22Rv1 (cell line): ENCODE measurements at regions not wholly inside any gene's neighbourhood (a gene's known extent, or its start where the extent isn't known, plus 50 kb on each side); places are given as distances from the start of the nearest gene placed in this dataset.
A peak's percentile ranks its signal among the peaks of the same experiment; 100 is the strongest.

Experiments used
- H3K27ac ChIP-seq: fragments of 450-650 bp; 2 replicates; pipeline ENCODE4 v1.5.1; 2017
- ZFX ChIP-seq: fragments of 450-650 bp; IDR thresholded peaks from 2 replicates; pipeline ENCODE4 v1.6.1; 2017; ENCODE audit warnings: antibody characterized with exemption, borderline replicate concordance
- TF ChIP-seq, protein P1 (sequence below): fragments of 450-650 bp; IDR thresholded peaks from 2 replicates; pipeline ENCODE4 v1.5.1; 2017; ENCODE audit warnings: mild to moderate bottlenecking

DNA sequence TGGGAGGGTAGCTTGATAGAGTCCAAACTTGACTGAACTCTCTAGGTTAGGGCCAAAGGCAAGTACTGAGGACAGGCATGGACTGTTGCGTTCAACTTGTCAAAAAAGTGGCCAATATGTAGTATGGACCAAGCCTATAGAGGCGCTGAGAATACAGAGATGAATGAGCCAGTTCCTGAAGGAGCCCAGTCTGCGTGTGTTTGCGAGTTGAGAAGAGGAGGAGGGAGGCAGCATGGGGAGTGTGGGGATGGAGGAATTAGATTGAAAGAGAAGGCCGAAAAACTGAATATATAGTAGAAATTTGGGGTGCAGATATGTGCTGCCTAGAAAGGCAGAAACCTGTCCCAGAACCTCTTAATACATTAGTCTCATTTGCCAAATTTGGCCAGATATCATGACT, 412.4 kb downstream of the PCNX1 start:
- TF ChIP-seq ZFX, result no peak
- TF ChIP-seq, protein P1, sequence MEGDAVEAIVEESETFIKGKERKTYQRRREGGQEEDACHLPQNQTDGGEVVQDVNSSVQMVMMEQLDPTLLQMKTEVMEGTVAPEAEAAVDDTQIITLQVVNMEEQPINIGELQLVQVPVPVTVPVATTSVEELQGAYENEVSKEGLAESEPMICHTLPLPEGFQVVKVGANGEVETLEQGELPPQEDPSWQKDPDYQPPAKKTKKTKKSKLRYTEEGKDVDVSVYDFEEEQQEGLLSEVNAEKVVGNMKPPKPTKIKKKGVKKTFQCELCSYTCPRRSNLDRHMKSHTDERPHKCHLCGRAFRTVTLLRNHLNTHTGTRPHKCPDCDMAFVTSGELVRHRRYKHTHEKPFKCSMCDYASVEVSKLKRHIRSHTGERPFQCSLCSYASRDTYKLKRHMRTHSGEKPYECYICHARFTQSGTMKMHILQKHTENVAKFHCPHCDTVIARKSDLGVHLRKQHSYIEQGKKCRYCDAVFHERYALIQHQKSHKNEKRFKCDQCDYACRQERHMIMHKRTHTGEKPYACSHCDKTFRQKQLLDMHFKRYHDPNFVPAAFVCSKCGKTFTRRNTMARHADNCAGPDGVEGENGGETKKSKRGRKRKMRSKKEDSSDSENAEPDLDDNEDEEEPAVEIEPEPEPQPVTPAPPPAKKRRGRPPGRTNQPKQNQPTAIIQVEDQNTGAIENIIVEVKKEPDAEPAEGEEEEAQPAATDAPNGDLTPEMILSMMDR, result no peak
- H3K27ac ChIP-seq, result peak overlapping the region; percentile 86

DNA sequence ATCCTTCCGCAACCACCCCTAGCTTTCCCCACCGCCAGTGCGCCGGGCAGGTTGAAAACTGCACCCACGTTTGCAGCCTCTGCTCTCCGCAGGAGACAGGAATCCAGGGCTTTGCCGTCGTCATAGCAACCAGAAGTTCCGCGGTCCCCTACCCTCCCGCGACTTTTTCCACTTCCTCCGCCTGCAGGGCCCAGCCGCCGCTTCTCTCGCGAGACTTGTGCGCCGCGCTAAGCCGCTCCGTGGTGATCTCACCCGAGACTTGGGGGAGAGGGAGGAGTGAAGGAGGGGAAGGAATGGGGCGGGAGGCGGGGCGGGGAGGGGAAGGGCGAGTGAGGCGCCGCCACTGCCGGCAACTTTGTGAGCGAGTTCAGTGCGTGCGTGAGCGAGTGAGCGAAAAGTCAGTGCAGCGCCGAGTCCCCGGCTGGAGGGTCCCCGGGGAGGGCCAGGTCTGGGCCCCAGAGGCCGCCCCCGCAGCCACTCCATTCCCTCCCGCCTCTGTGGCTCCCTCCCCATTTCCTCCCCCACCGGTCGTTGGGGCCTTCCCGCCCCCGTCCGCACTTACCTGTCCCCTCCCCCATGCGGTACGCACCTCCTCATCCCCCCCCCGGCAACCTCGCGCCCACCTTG, 413.0 kb downstream of the PCNX1 start, which contains the start of gene SIPA1L1:
Gene SIPA1L1, plus strand, starts transcription at position 370 of the 627 bp plus-strand sequence.
- peak within 1 kb of the TSS; percentile 86 for H3K27ac ChIP-seq
- TF ChIP-seq ZFX, result no peak
- TF ChIP-seq, protein P1, result no peak

DNA sequence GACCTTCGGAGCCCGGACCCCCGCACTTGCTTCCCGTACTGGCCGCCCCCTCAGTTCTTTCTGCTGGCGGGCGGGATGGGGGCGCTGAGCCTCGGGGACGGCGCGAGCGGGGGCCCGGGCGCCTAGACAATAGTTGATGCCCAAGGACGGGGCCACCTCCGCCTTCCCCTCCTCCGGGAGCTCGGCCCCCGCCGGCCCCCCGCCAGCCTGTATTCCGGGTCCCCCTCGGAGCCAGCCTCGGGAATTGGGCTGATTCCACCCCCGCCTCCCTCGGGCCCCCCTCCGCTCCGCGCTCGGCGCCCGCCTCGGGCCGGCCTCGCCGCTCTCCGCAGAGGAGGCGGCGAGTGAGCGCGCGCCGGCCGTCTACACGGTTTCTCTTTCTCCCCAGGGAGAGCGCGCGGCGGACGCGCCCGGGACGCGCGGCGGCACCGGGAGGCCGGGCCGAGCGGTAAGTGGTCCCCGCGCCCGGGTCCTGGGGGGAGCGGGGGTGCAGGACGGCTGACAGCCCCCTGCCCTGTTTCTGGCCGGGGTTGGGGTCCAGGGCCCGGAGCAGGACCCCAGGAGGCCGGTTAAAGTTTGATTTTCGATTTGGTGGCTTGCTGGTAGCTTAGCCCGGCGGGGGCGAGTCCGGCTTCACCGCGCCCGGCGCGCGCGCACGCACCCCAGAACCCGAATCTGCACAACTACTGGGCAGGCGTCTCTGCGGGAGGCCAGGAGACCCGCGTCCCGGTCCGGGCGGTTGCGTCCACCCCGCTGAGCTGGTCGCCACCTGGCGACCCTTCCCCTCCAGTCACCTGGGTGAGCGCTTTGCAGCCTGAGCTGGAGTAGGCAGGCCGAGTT, 413.7 kb downstream of the PCNX1 start:
- peak overlapping the region; percentile 86 for H3K27ac ChIP-seq

DNA sequence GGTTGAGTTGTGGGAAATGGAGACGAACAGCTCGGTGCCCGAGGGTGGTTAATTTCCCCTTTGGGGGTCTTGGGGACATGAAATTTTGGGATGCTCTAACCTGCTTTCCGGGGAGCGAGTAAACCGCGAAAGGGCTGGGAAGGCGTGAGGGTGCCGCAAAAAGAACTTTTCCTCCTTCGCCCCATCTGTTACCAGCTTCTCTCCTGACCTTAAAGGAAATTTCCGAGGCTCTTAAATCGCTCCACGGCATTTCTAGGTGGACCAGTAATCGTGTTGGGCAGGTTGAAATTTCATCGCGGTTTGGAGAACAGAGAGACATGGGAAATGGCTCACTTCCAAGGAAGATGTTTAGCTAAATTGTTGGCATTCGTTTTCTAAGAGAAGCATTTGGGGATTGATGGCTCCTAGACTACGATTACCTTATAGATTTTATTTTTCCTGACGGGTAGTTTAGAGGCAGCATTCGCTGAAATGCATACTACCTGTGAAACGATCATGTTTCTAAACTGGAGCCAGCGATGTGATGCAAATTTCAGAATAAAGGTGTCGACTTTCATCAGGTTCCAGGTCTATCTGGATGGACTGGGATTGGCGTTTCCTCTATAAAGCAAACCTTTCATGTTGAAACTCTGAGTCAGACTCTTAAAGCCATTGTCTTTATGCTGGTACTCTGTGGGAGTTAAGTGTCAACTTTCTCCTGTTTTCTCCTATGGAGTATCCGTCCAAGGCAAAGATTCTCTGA, 414.5 kb downstream of the PCNX1 start:
- H3K27ac ChIP-seq, result peak overlapping the region; percentile 86
- TF ChIP-seq, protein P1, result no peak
- TF ChIP-seq ZFX, result no peak

More for the DNA sequence above, 413.7 kb downstream of the PCNX1 start:
- TF ChIP-seq ZFX, result no peak
- TF ChIP-seq, protein P1, result no peak

DNA sequence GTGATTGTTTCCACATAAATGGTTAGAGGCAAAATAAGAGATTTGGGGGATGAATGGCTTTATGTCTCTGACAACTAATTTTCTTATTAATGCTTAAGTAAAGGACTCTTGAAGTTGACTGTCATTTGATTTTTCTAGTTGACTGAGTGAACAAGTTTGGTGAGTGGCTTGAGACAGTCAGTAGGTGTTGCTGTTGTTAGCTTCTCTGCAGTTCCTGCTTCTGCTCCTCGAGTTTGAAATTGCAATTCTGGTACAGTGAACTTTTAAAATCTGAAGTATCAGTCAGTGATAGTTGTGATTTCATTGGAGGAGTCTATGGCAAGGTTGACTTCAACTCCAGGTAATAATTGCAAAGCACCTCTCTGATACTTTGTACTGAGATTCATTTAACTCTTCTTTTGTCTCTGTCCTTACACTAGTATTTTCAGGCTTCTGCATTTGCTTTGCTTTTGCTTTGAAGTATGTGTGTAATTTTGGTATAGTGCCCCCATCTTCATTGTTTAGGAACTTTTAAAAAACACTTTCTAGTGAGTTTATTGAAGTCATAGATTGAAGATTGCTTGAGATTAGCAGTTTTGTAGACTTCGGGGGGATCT, 415.5 kb downstream of the PCNX1 start:
- peak overlapping the region; percentile 86; the same call in 1 of the 2 replicates for H3K27ac ChIP-seq
- TF ChIP-seq ZFX, result no peak
- TF ChIP-seq, protein P1, result 0 out of 2 replicates have a peak, but pooled peaks have one; percentile 23

DNA sequence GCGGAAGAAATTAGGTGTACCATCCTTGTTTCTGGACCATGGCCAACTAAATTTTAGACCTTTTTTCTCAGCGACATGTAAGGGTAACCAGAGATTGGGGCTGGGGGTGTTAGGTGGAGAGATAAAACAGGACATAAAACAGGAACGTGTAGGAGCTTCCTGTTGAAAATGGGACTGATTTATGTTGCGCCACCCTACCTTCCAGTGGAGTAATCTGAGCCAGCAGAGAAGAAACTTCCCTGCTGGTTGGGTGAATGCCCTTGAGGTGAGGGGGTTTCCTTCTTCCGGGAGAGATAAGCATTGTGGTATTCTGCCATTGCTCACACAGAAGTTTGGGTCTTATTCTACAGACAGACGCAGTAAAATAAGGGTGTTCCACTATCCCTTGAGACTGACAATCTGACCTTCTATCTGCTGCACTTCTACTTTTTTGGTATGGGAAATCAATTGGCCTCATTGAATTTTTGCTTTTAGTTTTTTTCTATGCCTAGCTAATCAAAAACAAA, 417.6 kb downstream of the PCNX1 start:
- TF ChIP-seq, protein P1, result no peak
- TF ChIP-seq ZFX, result no peak

More for the DNA sequence above, 417.6 kb downstream of the PCNX1 start:
- H3K27ac ChIP-seq, result no peak overlapping the region
